GM21529 (cell line): ENCODE measurements at regions not wholly inside any gene's neighbourhood (a gene's known extent, or its start where the extent isn't known, plus 50 kb on each side); places are given as distances from the start of the nearest gene placed in this dataset.
"Not testable (repeated sequence)": the region's sequence is repeated elsewhere in the genome, so short reads cannot be mapped to it uniquely, and the experiment has no call there.

Experiments
- ATAC-seq: cut with Tn5 transposase; IDR thresholded peaks from one replicate; pipeline ENCODE4 v1.9.1; 2021; ENCODE audit not compliant: unreplicated experiment

GRCh38 chr2:59833941-59834340 lies 719.5 kb downstream of the BCL11A start:
- ATAC-seq, result no peak

DNA sequence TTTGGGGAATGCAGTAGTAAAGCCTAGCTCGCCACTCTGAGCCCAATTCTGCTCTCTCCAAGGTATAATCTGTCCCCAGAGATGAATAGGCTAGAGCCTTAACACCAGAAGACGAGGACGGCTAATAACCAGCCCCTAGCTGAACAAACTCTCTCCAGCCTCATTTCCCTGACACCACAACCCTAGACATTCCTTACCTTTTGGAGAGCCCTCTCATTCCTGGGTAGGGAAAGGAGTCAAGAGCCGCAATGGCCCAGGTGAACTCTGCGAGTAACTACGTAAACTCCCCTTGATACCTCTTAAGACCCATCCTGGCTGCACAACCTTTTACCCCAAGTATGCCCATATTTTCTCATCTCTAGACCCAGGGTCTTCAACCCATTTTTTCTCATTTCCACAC lies 722.9 kb downstream of the BCL11A start:
- ATAC-seq, result no peak

- ATAC-seq, result no peak
These were observed 725.8 kb downstream of the BCL11A start for GRCh38 chr2:59827677-59828076.

DNA sequence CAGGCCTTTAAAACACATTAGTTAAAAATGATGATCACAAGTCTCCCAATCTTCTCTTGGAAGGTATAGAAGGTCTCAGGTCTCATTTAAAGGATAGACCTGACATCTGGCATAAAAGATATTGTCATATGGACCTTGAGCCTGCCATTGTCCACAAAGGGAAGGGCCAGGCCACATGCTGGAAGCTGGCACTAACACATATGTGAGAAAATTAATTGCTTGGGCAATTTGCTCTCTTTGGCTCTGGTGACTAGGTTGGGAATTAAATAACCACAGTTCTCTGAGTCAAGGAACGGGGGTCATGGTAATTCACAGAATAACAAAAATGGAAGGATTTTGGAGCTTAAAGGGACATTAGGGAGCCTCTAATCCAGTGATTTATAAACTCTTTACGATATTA lies 727.3 kb downstream of the BCL11A start:
- ATAC-seq, result no peak

DNA sequence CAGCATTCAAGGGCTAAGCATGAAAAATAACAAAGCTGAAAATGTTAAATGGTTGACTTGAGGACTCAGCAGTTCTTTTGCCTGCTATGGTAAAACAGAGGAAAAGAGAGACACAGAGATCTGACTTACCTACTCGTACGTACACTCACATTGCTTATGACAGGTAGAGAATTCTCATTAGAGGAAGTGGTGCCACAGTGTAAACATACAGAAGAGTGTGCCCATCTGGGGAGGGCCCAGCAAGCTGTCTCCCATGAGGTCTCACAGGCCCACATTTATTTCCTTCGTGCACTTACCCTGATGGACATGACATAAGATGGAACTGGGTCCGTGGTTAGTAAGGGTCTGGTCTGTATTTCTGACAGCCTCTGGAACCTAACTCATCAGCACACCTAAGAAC lies 729.1 kb downstream of the BCL11A start:
- ATAC-seq, result no peak

GRCh38 chr2:59816075-59816474 lies 737.4 kb downstream of the BCL11A start:
- ATAC-seq, result no peak

DNA sequence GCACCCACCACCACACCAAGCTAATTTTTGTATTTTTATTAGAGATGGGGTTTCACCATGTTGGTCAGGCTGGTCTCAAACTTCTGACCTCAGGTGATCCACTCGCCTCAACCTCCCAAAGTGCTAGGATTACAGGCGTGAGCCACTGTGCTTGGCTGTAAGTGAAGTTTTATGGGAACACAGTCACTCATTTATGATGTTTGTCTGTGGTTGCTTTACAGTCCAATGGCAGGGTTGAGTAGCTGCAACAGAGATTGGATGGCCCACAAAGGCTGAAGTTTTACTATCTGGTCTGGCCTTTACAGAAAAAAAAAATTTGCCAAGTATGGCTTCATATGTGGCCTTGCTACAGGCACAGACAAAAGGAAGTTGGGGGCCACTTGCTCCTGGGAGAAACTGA lies 743.2 kb downstream of the BCL11A start:
- not testable (repeated sequence) for ATAC-seq

- ATAC-seq, result no peak
These were observed 747.0 kb downstream of the BCL11A start for GRCh38 chr2:59806486-59806885.

- no peak for ATAC-seq
These were observed 748.7 kb downstream of the BCL11A start for GRCh38 chr2:59804732-59805131.

DNA sequence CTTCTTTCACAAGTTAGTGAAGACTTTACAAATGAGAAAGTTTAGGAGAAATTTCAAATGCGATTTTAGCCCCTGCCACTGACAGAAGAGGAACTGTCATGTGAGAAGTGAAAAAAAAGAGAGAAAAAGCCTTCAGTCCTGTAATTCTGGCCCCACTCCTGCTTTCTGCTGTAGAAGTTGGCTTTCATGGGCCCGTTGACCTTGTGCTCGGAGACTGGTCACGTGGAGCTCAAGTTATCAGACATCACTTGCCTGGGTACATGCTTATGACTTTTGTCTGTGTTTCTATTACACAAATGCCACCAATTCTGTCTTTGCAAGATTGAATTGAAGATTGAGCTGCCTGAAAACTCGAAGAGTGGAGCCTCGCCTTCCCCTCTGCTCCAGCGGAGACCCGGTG lies 749.9 kb downstream of the BCL11A start:
- ATAC-seq, result no peak

DNA sequence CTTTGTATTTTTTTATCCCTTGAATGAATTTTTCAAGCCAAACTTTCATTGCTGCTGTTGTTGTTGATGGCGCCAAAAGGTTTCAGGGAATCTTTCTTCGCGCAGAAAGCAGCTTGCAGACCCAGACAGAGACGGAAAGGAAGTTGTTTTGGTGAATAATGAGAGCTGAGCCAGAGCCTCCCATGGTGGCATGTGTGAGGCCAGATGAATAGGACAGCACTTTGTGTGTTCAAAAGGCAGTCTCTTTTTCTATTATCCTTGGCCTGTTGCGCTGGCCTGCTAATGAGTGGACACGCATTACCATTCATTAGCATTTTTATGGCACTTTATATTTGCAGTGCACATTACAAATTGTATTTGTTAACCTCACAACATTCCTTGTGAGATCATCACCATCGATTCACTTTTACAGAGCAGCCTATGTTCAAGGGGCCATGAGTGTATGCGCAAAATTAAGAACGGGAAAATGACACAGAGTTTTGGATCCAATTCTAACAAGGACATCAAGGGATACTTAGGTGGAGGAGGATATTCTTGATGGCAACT lies 754.7 kb downstream of the BCL11A start:
- ATAC-seq, result no peak

DNA sequence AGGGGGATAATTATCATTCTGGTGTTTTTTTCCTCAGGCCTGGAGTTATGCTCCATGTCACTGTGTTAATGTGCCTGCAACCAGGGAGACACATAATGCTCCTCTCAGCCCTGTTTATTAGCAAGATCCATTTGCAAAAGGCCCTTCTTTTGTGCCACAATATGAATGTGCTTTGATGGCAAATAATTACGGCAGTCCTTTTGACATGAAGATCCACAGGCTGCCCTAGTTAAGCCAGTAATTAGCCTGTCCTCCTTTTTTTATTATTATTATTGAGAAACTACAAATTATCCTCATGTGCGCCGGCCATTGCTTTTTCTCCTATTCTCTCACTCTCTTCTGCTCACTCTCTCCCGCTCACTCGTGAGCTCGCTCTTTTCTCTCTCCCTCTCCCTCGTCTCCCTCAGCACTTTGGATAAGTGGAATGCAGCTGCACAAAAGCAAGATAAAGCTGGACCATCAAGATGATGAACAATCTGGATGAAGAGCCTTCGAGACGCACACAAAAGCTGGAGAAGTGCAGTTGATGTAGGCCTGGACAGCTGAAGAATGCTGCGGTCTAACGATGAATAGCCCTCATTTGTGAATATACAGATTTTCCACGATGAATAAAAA lies 762.3 kb downstream of the BCL11A start:
- ATAC-seq, result no peak

- ATAC-seq, result no peak
These were observed 763.1 kb downstream of the BCL11A start for GRCh38 chr2:59790186-59791003.

DNA sequence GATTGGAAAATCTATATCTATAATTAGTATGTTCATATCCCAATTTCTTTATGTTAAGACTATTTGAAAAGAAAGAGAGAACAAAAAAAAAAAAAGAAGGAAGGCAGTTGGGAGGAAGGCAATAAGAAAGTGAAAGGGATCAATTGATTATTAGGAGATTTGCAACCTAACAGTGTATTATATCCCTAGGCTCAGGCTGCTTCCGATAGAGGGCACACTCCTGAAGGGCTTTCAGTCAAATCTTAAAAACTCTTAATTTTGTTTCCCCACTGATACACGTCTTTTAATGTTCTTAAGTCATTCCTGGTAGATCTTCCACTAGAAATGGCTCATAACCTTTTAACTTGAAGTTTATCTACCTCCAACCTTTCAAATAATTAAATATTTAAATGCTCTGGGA lies 763.9 kb downstream of the BCL11A start:
- ATAC-seq, result no peak

DNA sequence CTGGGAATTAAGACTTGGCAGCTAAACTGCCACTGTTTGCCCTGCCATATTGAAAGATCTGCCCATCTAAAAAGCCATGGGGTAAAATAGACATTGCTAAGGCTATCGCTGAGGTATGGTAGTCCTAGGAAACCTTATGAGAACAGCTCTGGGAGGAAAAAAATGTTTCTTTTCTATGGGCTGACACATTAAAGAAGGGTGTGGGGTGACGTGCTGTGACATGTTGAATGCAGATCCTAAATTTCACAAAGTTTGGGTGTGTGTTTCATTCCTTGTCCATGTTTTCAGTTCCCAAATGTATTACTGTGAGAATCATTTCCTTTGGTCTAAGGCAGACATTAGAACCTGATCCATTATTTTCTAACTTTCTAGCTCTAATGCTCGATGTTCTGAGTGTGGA lies 766.4 kb downstream of the BCL11A start:
- no peak for ATAC-seq

DNA sequence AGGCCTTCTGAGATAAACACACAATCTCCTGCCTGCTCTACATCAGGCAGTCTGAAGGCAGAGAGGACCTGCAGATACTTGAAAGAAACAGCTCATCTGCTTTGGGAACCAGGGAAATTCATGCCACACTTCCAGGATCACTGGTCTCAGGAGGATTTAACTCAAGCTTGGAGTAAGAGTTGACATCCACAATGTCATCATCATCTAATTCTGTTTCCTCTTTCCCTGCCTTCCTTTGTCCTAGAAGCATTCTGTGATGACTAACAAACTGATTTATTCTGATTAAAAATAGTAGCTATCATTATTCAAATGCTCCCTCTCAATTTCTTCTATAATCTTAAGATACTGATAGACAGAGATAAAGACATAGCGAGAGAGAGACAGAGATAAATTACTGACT lies 766.8 kb downstream of the BCL11A start:
- ATAC-seq, result no peak

GRCh38 chr2:59779571-59779970 lies 773.9 kb downstream of the BCL11A start:
- ATAC-seq, result no peak

- no peak for ATAC-seq
These were observed 776.3 kb downstream of the BCL11A start for GRCh38 chr2:59777120-59777519.

GRCh38 chr2:59776726-59777008 lies 776.8 kb downstream of the BCL11A start:
- ATAC-seq, result no peak

- ATAC-seq, result no peak
These were observed 778.5 kb downstream of the BCL11A start for GRCh38 chr2:59774821-59775433.

DNA sequence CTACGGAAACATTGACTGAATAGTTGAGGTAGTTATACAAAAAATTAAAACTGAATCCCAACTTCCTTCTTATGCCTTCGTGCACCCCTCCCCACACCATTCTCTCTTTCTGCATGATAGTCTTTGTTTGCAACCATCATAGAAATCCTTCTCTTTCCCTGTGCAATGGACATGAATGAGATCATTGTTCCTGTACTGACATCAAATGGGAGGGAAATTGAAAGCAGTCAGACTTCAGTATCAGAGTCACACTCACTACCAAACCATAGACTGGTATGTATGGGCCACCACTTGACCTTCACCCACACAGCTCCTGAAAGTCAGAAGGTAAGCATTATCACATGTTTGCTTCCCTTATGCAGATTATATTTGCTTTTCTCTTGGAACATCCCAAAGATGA lies 782.8 kb downstream of the BCL11A start:
- ATAC-seq, result no peak

DNA sequence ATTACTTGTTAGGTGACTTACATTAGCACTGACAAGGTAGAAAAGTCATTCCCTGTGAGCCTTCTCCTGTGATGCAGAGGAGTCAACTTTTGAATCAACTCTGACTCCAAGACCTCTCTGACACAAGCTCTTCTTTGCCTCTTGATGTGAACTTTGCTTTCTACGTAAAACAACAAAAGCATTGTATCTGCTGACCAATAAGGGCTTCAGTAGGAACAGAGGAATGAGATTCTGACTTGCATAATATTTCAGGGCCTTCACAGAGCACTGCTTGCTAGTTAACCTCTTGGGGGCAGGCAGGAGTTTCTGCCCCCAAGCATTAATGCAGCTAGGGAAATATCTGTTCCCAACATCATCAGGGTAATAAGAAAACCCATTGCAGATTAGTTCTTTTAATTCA lies 791.5 kb downstream of the BCL11A start:
- ATAC-seq, result no peak
